HepG2 (cell line): ENCODE measurements at regions not wholly inside any gene's neighbourhood (a gene's known extent, or its start where the extent isn't known, plus 50 kb on each side); places are given as distances from the start of the nearest gene placed in this dataset.
A peak's percentile ranks its signal among the peaks of the same experiment; 100 is the strongest.

ENCODE experiments used
- ADNP ChIP-seq: sonication (generic); formaldehyde crosslinking; IDR thresholded peaks from 2 replicates; pipeline ENCODE4 v1.4.0; 2020; ENCODE audit warnings: missing genetic modification reagents
- ATAD3A ChIP-seq: sonication (generic); formaldehyde crosslinking; IDR thresholded peaks from 2 replicates; pipeline ENCODE4 v1.4.0; 2020; ENCODE audit warnings: missing genetic modification reagents
- BRD4 ChIP-seq: sonication (generic); formaldehyde crosslinking; IDR thresholded peaks from 2 replicates; pipeline ENCODE4 v1.4.0; 2020; ENCODE audit warnings: missing genetic modification reagents
- HOXD1 ChIP-seq: sonication (generic); formaldehyde crosslinking; IDR thresholded peaks from 2 replicates; pipeline ENCODE4 v1.5.0; 2020; ENCODE audit warnings: missing genetic modification reagents
- ISX ChIP-seq: sonication (generic); formaldehyde crosslinking; conservative IDR thresholded peaks from 2 replicates; pipeline ENCODE4 v1.5.0; 2020; ENCODE audit warnings: missing genetic modification reagents
- JUN ChIP-seq: sonication (generic); formaldehyde crosslinking; IDR thresholded peaks from 2 replicates; pipeline ENCODE4 v1.4.0; 2020; ENCODE audit warnings: mild to moderate bottlenecking, missing genetic modification reagents
- NFE2L1 ChIP-seq: sonication (generic); formaldehyde crosslinking; IDR thresholded peaks from 2 replicates; pipeline ENCODE4 v1.4.0; 2020; ENCODE audit warnings: missing genetic modification reagents, mild to moderate bottlenecking, borderline replicate concordance
- NONO ChIP-seq, 2 experiments: fragments of 450-650 bp in 1 of 2; sonication (generic) in 1 of 2; formaldehyde crosslinking in 1 of 2; IDR thresholded peaks in 1 of 2; conservative IDR thresholded peaks in 1 of 2; 2 replicates each; pipeline versions ENCODE4 v1.6.1 to v1.8.0; 2017 to 2022; ENCODE audit warnings: mild to moderate bottlenecking in 1 of 2, missing genetic modification reagents in 1 of 2, moderate library complexity in 1 of 2
- NR2F1 ChIP-seq, 2 experiments: fragments of 450-650 bp in 1 of 2; formaldehyde crosslinking in 1 of 2; IDR thresholded peaks; 2 replicates each; pipeline versions ENCODE4 v1.5.0 to v1.6.1; 2016 to 2020; ENCODE audit warnings: mild to moderate bottlenecking in 1 of 2, missing compliant biosample characterization in 1 of 2, missing genetic modification reagents in 1 of 2, moderate library complexity in 1 of 2
- TEAD3 ChIP-seq: optimal IDR thresholded peaks from 2 replicates; pipeline ENCODE3; 2016; ENCODE audit warnings: borderline replicate concordance
- ZBTB10 ChIP-seq: sonication (generic); formaldehyde crosslinking; IDR thresholded peaks from 2 replicates; pipeline ENCODE4 v1.4.0; 2020; ENCODE audit warnings: missing genetic modification reagents, borderline replicate concordance
- ZBTB20 ChIP-seq: sonication (generic); formaldehyde crosslinking; IDR thresholded peaks from 2 replicates; pipeline ENCODE4 v1.8.1; 2023; ENCODE audit warnings: missing genetic modification reagents, low read depth, mild to moderate bottlenecking, borderline replicate concordance
- ZFX ChIP-seq: sonication (generic); formaldehyde crosslinking; IDR thresholded peaks from 2 replicates; pipeline ENCODE4 v1.4.0; 2020; ENCODE audit warnings: mild to moderate bottlenecking, low read depth, missing genetic modification reagents, moderate library complexity
- ZNF20 ChIP-seq: sonication (generic); formaldehyde crosslinking; IDR thresholded peaks from 2 replicates; pipeline ENCODE4 v1.4.0; 2020; ENCODE audit warnings: mild to moderate bottlenecking, moderate library complexity, missing genetic modification reagents
- ZNF30 ChIP-seq: sonication (generic); formaldehyde crosslinking; IDR thresholded peaks from 2 replicates; pipeline ENCODE4 v1.5.0; 2020; ENCODE audit warnings: mild to moderate bottlenecking, missing genetic modification reagents
- ZNF382 ChIP-seq: sonication (generic); formaldehyde crosslinking; IDR thresholded peaks from 2 replicates; pipeline ENCODE4 v1.5.0; 2020; ENCODE audit warnings: missing genetic modification reagents, mild to moderate bottlenecking, borderline replicate concordance
- ZNF430 ChIP-seq: sonication (generic); formaldehyde crosslinking; IDR thresholded peaks from 2 replicates; pipeline ENCODE4 v1.9.0; 2021; ENCODE audit warnings: mild to moderate bottlenecking, missing genetic modification reagents
- ZNF557 ChIP-seq: sonication (generic); formaldehyde crosslinking; IDR thresholded peaks from 2 replicates; pipeline ENCODE4 v1.4.0; 2020; ENCODE audit warnings: missing genetic modification reagents
- ZNF597 ChIP-seq: sonication (generic); formaldehyde crosslinking; IDR thresholded peaks from 2 replicates; pipeline ENCODE4 v1.5.0; 2020; ENCODE audit warnings: missing genetic modification reagents
- TF ChIP-seq, protein P1 (sequence below): IDR thresholded peaks from 2 replicates; pipeline ENCODE4 v1.6.1; 2016; ENCODE audit warnings: mild to moderate bottlenecking
- TF ChIP-seq, protein P2 (sequence below): sonication (generic); formaldehyde crosslinking; IDR thresholded peaks from 2 replicates; pipeline ENCODE4 v1.4.0; 2020; ENCODE audit warnings: missing genetic modification reagents
- TF ChIP-seq, protein P3 (sequence below): sonication (generic); formaldehyde crosslinking; IDR thresholded peaks from 2 replicates; pipeline ENCODE4 v1.4.0; 2020; ENCODE audit warnings: mild to moderate bottlenecking, low read depth, missing genetic modification reagents

DNA sequence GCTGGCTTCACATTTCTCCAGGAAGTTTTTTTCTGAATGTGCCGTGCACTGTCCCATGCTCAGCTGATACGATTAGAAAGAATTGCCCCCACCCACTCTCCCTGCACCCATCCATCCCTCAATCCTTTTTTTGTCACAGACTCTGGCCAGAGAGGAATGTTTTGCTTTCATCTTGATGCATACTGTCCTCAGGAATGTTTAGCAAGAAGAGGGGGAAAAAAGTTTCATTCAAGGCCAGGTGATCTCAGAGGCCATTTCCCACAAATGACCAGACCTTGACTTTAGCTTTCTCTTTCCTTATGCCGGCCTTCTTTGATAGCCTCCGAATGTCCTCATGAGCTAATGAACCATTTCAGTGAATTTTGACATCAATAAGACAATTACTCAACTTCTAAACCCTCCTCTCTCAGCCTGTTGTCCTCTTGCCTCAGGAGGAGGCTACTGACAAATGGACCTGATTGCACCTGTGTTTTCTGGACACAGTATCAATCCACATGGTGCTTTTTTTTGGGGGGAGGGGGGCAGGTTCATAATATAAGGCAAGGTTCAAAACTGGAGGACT, 105.0 kb upstream of the KLF6 start (continued):
- TF ChIP-seq ZNF597 (no peak), ZFX (CRISPR knock-in tag) (0 out of 2 replicates have a peak, but pooled peaks have one; percentile 24), ZBTB20 (CRISPR knock-in tag) (peak; percentile 90), TEAD3 (peak; percentile 98), ZNF20 (CRISPR knock-in tag) (no peak), HOXD1 (CRISPR knock-in tag) (peak; percentile 73; the same call in 1 of the 2 replicates), ZNF557 (CRISPR knock-in tag) (0 out of 2 replicates have a peak, but pooled peaks have one; percentile 53), ZBTB10 (CRISPR knock-in tag) (no peak), JUN (CRISPR knock-in tag) (peak; percentile 86), ISX (CRISPR knock-in tag) (no peak), ATAD3A (CRISPR knock-in tag) (no peak), ZNF382 (CRISPR knock-in tag) (no peak), ZNF430 (CRISPR knock-in tag) (peak; percentile 71; the same call in 1 of the 2 replicates), BRD4 (CRISPR knock-in tag) (peak; percentile 43; the same call in 1 of the 2 replicates), NFE2L1 (CRISPR knock-in tag) (no peak), NR2F1 (CRISPR knock-in tag; IDR thresholded peaks at IDR 0.05) (peak; percentile 16 to 62; a peak in 2 of 4 replicates), ZNF30 (no peak), ADNP (CRISPR knock-in tag) (no peak), NONO (IDR thresholded peaks at IDR 0.05) (no peak), NONO (CRISPR knock-in tag; conservative IDR thresholded peaks at IDR 0.05) (no peak)
- TF ChIP-seq, protein P1, sequence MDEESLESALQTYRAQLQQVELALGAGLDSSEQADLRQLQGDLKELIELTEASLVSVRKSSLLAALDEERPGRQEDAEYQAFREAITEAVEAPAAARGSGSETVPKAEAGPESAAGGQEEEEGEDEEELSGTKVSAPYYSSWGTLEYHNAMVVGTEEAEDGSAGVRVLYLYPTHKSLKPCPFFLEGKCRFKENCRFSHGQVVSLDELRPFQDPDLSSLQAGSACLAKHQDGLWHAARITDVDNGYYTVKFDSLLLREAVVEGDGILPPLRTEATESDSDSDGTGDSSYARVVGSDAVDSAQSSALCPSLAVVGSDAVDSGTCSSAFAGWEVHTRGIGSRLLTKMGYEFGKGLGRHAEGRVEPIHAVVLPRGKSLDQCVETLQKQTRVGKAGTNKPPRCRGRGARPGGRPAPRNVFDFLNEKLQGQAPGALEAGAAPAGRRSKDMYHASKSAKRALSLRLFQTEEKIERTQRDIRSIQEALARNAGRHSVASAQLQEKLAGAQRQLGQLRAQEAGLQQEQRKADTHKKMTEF (CRISPR knock-in tag) = peak; percentile 94
- TF ChIP-seq, protein P2, sequence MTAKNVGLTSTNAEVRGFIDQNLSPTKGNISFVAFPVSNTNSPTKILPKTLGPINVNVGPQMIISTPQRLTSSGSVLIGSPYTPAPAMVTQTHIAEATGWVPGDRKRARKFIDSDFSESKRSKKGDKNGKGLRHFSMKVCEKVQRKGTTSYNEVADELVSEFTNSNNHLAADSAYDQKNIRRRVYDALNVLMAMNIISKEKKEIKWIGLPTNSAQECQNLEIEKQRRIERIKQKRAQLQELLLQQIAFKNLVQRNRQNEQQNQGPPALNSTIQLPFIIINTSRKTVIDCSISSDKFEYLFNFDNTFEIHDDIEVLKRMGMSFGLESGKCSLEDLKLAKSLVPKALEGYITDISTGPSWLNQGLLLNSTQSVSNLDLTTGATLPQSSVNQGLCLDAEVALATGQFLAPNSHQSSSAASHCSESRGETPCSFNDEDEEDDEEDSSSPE (CRISPR knock-in tag) = no peak
- TF ChIP-seq, protein P3, sequence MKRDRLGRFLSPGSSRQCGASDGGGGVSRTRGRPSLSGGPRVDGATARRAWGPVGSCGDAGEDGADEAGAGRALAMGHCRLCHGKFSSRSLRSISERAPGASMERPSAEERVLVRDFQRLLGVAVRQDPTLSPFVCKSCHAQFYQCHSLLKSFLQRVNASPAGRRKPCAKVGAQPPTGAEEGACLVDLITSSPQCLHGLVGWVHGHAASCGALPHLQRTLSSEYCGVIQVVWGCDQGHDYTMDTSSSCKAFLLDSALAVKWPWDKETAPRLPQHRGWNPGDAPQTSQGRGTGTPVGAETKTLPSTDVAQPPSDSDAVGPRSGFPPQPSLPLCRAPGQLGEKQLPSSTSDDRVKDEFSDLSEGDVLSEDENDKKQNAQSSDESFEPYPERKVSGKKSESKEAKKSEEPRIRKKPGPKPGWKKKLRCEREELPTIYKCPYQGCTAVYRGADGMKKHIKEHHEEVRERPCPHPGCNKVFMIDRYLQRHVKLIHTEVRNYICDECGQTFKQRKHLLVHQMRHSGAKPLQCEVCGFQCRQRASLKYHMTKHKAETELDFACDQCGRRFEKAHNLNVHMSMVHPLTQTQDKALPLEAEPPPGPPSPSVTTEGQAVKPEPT = no peak
